GM21515 (cell line): ENCODE measurements at regions not wholly inside any gene's neighbourhood (a gene's known extent, or its start where the extent isn't known, plus 50 kb on each side); places are given as distances from the start of the nearest gene placed in this dataset.
A peak's percentile ranks its signal among the peaks of the same experiment; 100 is the strongest.

Experiments used
- ATAC-seq: cut with Tn5 transposase; IDR thresholded peaks from one replicate; pipeline ENCODE4 v1.9.1; 2021; ENCODE audit not compliant: unreplicated experiment

DNA sequence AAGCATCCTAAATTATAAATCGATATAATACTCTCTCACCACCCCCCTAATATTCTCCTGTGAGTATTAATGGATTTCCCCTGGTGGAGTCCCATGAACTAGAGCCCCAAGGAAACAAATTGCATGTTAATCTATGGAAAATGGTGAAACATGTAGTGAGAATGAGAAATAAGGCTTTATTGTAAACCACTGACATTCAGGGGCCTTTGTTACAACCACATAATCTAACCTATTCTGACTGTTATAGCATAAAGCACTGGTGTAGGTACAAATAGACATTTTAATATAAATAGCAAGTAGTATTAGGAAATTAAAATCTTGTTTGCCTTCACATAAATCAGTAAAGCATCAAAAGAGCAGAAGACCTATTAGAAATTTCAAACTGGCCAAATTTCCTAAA is 65.3 kb upstream of the TLK1 start:
- ATAC-seq, result no peak

DNA sequence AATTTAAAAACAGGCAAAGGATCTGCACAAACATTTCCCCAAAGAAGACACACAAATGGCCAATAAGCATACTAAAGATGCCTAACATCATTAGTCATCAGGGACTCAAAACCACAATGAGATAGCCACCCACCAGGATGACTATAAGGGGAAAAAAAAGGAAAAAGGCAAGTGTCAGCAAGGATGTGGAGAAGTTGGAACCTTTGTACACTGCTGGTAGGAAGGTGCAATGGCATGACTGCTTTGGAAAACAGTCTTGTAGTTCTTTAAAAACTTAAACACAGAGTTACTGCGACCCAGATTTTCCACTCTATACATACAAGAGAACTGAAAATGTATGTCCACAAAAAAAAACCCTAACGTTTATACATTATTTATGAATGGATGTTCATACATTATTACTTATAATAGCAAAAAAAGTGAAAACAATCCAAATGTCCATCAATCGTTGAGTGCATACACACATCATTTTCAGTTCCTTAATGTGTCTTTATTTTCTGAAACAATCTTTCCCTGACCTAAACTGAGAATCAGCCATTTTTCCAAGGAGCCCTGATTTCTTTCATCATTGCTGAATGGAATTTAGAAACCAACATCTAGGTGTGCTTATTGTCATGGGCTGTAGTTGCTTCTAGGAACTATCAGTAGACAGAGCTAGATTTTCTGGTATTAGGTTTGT is 64.7 kb upstream of the TLK1 start:
- no peak for ATAC-seq

- no peak for ATAC-seq
Measured at GRCh38 chr2:171217330-171217729, 56.6 kb upstream of the TLK1 start.

DNA sequence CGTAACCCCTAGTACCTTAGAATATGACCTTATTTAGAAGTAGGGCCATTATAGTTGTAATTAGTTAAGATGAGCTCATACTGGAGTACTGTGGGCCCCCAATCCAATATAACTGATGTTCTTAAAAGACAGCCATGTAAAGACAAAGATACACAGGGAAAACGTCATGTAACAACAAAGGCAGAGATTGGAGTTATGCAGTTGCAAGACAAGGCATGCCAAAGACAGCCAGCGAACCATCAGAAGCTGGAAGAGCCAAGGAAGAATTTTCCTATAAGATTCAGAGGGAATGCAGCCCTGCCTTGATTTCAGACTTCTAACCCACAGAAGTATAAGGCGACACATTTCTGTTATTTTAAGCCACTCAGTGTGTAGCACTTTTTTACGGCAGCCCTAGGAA is 55.9 kb upstream of the TLK1 start:
- no peak for ATAC-seq

GRCh38 chr2:171214093-171214492 is 53.4 kb upstream of the TLK1 start:
- no peak for ATAC-seq

- peak; percentile 85 for ATAC-seq
Measured at GRCh38 chr2:171210864-171211431, 50.3 kb upstream of the TLK1 start.
